CD4-positive, alpha-beta T cell treated with Interleukin-2 at 100 ng/mL for 4 hours (primary cell): ENCODE measurements at regions not wholly inside any gene's neighbourhood (a gene's known extent, or its start where the extent isn't known, plus 50 kb on each side); places are given as distances from the start of the nearest gene placed in this dataset.

Experiments used
- DNase-seq: peaks from one replicate; pipeline ENCODE4 v3.0.0-alpha.2; 2020; ENCODE audit warnings: low spot score

DNA sequence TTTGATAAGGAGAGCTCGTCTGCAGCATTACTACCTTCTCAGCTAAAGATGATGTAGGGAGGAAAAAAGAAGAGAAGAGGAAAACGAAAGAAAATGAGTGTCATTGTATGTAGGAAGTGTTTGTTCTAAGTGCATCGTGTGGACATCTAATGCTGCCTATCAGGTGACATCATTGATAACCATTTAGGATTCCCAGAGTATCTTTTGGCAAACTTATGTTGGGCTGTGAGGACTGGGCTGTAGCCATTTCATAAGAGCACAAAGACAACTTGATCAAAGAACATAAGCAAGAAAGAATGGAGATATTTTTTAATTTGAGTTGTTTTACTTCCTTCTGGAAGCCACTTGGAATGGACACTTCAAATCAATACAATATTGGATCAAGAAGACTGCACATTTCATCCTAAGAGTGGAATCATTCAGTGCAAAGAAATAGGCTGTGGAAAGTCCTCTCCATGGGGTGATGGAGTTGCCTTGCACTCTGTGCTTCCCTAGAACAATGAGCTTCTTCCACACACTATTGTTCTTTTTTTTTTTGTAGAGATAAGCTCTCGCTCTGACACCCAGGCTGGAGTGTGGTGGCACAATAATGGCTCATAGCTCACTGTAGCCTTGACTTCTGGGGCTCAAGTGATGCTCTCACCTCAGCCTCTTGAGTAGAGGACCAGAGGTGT, 52.4 kb upstream of the UBL3 start:
- no peak for DNase-seq

GRCh38 chr13:29901710-29902631, 51.6 kb upstream of the UBL3 start:
- DNase-seq, result peak; percentile 47
